ENCODE measurements at regions not wholly inside any gene's neighbourhood (a gene's known extent, or its start where the extent isn't known, plus 50 kb on each side); places are given as distances from the start of the nearest gene placed in this dataset.

DNA sequence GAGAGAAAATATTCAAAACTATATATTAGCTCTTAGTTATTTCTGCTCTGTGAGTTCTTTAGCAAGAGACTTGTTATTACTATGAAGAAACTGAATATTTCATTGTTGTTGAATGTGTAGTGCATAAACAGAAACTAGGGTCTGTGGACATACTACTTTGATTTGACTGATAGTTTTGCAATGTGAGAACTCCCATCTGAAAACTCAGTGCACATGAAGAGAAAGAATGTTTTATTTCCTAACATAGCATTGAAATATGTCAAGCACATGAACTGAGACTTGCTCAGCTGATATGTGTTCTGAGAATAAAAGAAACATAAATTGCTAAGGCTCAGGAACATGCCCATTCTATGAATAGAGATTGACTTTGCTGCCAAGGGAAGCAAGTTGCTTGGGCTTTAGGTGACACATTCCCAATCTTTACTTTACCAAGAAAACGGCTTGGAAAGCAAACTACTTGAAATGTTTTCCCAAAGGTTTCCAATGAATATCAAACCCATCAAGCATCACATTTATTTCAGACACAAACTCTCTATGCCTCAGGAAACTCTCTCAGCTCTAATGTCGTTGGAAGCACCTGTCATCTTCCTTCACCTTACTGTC is 290.4 kb downstream of the SLC16A7 start:
- TF ChIP-seq, protein P1, sequence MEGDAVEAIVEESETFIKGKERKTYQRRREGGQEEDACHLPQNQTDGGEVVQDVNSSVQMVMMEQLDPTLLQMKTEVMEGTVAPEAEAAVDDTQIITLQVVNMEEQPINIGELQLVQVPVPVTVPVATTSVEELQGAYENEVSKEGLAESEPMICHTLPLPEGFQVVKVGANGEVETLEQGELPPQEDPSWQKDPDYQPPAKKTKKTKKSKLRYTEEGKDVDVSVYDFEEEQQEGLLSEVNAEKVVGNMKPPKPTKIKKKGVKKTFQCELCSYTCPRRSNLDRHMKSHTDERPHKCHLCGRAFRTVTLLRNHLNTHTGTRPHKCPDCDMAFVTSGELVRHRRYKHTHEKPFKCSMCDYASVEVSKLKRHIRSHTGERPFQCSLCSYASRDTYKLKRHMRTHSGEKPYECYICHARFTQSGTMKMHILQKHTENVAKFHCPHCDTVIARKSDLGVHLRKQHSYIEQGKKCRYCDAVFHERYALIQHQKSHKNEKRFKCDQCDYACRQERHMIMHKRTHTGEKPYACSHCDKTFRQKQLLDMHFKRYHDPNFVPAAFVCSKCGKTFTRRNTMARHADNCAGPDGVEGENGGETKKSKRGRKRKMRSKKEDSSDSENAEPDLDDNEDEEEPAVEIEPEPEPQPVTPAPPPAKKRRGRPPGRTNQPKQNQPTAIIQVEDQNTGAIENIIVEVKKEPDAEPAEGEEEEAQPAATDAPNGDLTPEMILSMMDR (IDR thresholded peaks at IDR 0.05; ENCODE audit: low read depth, low read length): no peak
- TF ChIP-seq EZH2phosphoT487 (IDR thresholded peaks at IDR 0.05; ENCODE audit: low read depth): no peak

Data from OCI-LY3 (cell line).